Embryonic facial prominence (tissue), 1 donor: ENCODE measurements at regions not wholly inside any gene's neighbourhood (a gene's known extent, or its start where the extent isn't known, plus 50 kb on each side); places are given as distances from the start of the nearest gene placed in this dataset.
"Not testable (repeated sequence)": the region's sequence is repeated elsewhere in the genome, so short reads cannot be mapped to it uniquely, and the experiment has no call there.

ENCODE experiments used
- DNase-seq: peaks from one replicate; pipeline ENCODE4 v3.0.0-alpha.2; 2016; ENCODE audit errors: extremely low spot score

DNA sequence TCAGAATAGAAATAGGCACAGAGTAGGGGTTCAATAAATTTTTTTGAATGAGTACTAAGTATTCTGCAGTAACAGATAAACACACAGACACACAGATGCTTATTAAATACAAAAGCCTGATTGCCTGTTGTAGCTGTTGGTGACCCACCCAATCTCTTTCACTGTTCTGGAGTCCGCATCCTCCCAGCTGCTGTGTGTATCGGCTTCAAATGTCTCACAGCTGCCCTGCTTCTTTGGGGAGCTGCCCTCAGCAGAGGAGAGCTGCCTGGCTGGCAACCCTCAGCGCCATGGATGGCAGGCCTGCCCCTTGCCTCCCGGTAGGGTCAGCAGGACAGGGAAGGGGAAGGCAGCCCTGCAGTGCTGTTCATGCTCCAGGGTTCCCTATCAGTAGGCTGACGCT lies 50.5 kb upstream of the PRNP start:
- no peak for DNase-seq

DNA sequence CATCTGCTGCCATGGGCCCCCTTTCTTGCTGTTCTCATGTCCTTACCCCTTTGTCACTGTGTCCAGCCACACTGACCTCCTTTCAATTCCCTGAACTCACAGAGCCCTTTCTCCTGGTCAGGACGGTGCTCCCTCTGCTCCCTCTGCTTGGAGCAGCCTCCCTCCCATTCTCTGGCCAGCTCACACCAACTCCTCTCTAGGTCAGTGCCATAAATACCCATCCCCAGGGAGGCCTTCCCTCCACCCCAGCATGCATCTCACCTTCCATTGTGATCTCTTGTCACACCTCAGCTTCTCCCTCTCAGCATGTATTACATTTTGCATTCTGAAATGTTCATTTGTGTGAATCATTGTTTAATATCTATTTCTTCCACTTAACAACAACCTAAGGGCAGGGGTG lies 50.9 kb upstream of the PRNP start:
- DNase-seq = no peak

DNA sequence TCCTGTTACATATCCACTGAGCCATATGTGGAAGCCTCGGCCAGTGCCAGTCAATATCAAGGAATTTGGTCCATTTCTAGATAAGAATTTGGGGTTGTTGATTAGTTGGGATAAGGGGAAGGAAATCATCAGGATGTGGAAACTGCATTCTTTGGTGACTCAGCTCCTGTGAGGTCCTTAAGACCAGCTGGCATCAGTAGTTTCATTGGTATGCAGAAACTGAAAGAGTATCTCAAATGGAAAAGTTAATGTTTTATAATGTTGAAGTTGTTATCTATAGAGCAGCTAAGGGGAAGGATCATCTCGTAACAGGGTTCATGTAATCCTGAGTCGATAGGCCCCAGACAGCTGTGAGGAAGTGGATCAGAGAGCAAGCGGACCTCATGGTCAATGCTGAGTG lies 52.5 kb upstream of the PRNP start:
- DNase-seq = no peak

DNA sequence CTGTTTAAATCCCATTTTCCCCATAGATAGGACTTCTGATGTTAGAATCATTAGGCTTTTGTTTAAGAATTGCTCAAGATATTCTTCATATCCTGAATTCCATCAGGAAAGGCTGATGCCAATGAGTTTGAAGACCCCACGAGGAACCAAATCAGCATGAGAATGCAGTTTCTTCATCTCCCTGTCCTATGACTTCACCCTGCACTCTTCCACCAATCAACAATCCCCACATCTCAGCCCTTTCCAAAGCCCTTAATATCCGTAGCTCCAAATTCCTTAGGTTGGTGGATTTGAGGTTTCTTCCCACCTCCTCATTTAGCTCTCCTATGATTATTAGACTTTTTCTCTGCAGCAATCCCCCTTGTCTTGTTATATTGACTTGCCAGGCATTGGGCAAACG lies 52.9 kb upstream of the PRNP start:
- no peak for DNase-seq

DNA sequence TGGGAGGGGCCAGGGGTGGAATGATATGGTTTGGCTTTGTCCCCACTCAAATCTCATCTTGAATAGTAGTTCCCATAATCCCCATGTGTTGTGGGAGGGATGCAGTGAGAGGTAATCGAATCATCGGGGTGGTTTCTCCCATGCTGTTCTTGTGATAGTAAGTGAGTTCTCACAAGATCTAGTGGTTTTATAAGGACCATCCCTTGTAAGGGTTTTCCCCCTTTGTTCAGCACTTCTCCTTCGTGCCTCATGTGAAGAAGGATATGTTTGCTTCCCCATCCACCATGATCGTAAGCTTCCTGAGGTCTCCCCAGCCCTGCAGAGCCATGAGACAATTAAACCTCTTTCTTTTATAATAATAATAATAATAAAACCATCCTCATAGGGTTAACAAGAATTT lies 53.4 kb upstream of the PRNP start:
- DNase-seq = no peak

DNA sequence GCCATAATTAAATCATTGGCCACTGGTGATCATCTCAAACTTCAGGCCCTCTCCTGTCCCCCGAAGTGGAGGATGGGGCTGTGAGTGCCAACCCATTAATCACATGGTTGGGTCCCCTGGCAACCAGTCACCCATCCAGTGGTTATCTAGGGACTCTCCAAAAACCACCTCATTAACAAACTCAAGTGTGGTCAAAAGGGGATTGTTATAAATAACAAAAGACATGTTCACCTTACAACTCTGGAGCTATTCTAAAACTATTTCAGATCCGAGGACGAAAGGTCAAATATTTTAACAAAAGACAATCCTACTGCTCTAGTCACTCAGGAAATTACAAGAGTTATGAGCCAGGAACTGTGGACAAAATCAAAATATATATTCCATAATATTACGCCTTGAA lies 60.0 kb upstream of the PRNP start:
- DNase-seq = no peak

DNA sequence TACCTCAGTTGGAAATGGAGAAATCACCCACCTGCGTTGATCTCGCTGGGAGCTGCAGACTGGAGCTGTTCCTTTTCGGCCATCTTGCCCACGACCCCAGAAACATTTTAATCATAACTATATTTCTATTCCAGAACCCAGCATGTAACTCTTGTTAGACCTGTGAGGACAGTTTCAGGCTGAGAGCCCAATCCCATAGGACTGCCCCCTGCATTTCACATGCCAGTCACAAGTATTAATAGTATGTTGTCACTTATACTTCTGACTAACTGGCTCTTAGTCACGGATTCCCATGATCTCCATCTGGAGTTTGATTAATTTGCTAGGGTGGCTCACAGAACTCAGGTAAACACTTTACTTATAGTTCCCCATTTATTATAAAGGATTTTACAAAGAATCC lies 60.6 kb upstream of the PRNP start:
- DNase-seq = no peak

DNA sequence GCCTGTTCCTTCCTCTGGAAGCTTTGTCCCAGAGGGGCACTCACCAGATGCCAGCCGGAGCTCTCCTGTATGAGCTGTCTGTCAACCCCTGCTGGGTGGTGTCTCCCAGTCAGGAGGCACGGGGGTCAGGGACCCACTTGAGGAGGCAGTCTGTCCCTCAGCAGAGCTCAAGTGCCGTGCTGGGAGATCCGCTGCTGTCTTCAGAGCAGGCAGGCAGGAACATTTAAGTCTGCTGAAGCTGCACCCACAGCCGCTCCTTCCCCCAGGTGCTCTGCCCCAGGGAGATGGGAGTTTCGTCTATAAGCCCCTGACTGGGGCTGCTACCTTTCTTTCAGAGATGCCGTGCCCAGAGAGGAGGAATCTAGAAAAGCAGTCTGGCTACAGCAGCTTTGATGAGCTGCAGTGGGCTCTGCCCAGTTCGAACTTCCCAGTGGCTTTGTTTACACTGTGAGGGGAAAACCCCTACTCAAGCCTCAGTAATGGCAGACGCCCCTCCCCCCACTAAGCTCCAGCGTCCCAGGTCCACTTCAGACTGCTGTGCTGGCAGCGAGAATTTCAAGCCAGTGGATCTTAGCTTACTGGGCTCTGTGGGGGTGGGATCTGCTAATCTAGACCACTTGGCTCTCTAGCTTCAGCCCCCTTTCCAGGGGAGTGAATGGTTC lies 61.5 kb upstream of the PRNP start:
- not testable (repeated sequence) for DNase-seq

DNA sequence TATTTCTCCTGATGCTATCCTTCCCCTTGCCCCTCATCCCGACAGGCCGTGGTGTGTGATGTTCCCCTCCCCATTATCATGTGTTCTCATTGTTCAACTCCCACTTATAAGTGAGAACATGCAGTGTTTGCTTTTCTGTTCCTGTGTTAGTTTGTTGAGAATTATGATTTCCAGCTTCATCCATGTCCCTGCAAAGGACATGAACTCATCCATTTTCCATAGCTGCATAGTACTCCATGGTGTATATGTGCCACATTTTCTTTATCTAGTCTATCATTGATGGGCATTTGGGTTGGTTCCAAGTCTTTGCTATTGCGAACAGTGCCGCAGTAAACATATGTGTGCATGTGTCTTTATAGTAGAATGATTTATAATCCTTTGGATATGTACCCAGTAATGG lies 67.1 kb upstream of the PRNP start:
- DNase-seq = not testable (repeated sequence)

DNA sequence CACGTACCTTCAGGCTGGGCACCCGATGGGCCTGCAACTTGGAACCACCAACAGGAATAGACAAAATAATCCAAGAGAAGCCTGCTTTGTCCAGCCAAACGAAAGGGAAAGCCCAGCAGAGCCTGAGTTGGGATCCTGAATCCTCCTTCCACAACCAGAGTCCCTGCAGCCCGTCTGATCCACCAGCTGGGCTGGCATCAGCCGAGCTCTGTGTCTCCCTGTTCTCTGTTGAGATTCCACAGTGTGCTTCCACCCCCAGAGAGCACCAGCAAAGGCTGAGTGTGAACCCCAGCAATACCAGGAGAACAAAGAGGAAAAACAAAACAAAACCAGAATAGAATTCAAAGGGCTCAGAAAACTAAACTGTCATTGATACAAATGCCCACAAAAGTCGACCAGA lies 68.8 kb upstream of the PRNP start:
- no peak for DNase-seq

DNA sequence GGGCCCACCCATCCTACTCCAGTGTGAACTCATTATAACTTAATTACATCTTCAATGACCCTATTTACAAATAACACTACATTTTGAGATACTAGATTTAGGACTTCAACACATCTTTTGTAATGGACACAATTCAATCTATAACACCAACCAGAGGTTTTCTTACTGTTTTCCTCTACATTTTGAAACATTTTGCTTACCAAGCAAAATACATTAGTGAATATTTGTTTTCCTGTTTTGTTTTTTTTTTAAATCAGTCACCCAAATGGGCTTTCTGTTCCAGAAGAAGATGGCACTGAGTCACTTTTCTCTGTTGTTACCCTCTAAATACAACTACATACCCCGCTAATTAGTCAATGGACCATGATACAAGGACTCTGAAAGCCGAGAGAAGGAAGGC lies 69.2 kb upstream of the PRNP start:
- no peak for DNase-seq

DNA sequence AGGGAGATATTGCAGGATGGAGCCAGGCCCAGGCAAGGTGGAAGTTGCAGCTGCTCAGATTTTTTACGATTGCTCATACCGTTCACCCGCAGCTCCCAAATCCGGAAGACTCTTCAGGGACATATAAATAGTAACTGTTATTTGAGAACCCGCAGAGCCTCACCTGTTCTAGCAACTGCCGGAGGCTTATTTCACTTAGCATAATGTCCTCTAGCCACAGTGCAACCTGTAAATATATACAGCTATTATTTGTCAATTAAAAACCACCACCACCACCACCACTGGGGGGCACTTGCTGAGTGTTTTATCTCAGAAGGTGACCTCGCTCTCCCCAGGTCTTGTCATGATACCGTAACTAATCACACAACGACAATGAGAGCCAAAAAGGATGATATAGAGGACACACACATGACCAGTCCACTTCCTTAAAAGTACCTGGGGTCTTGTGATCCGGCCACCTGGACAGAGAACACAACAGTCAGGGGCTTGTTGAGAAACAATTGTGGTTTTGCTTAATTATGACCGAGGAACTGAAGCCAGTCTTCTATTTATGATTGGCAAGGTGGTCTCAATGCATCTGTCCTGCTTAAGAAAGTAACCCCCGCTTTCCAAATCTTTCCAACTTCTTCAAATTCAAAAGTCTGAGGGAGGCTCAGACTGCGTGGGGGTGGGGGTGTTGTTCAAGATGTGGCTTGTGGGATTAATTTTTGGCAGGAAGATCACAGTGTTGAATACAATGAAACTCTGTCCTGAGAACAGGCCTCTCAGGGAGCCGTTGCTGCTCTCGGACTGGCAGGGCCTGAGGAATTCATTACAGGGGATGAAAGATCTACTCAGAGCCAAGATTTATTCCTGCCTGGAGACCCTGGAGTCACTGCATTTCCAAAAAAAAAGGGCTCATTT lies 72.3 kb upstream of the PRNP start:
- no peak for DNase-seq

DNA sequence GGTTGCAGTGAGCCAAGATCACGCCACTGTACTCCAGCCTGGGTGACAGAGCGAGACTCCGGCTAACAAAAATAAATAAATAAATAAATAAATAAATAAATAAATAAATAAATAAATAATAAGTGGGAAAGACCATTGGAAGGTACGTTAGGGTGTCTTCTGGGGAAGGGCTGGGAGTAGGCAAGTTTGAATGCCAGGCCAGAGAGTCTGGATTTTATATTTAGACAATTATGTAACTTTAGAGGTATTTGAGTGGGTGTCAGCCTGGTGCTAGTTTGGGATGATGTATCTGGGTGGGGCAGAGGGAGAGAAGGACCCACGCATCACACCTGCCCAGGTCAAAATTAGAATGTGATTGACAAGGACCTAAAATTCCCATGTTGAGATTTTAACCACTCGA lies 73.1 kb upstream of the PRNP start:
- DNase-seq = no peak

DNA sequence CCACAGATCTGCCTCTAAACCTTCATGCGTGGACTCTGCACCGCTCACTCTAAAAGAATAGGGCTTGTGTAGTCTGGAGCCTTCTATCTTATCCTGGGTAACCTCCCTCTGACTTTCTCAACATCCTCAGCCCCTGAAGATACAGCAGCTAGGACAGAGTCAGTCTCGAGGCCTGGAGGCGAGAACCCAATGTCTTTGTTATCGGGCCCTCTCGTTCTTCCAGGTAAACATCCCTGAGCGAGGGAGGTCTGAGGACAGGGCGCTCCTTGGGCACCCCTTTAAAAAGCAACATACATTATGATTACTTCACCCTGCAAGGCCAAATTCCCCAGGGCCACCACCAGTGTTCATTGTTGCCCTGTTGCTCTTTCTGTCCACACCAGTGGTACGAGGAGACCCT lies 75.4 kb upstream of the PRNP start:
- no peak for DNase-seq

DNA sequence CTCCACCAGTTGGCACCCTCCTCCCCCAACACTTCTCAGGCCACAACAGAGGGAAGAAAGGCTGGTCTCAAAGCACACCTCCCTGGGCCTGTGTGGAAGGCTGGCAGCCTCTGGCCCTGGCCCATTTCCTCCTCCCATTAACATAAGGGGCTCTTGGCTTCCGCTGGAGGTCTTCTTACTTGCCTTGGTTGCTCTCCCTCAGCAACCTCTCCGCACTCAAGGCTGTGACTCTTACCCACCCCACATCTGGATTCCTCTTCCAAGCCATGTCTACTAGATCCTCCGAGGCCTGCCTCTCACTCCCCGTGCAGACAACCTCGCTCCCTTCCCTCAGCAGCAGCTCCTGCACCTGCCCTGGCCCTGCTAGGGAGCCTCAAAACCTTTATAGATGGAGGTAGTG lies 76.7 kb upstream of the PRNP start:
- DNase-seq = no peak

DNA sequence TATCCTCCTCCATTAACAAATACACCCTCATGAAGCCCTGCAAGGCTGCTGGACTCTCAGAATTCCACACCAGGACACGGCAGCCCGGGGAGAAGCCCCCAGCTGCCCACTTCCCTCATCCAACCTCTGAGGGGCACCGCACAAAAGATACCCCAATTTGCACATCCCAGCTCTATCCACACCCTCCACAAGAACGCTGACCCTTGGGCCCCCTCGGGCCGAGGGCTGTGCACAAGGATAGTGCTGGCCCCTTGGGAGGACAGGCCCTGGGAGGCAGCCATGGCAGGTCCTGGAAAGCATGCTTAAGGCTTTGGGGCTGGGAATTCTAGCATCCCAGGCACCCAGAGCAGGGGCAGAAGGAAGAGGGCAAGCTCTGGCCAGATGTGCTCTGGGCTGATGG lies 77.4 kb upstream of the PRNP start:
- no peak for DNase-seq

DNA sequence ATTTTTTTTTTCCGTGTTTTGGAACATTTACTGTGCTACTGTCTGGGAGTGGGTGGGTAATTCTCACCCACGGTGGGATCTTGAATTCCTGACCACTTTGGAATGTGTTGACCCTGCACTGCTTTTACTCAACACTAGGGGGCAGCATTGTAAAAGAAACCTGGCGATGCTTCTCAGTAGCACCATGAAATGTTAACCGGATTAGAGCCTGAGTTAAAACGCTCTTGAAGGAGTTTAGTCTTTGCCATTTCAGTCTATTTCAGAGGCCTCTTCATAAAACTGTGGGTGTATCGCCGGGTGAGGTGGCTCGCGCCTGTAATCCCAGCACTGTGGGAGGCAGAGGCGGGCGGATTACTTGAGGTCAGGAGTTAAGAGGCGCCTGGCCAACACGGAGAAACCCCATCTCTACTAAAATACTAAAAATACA lies 79.0 kb upstream of the PRNP start:
- DNase-seq = peak; percentile 64

DNA sequence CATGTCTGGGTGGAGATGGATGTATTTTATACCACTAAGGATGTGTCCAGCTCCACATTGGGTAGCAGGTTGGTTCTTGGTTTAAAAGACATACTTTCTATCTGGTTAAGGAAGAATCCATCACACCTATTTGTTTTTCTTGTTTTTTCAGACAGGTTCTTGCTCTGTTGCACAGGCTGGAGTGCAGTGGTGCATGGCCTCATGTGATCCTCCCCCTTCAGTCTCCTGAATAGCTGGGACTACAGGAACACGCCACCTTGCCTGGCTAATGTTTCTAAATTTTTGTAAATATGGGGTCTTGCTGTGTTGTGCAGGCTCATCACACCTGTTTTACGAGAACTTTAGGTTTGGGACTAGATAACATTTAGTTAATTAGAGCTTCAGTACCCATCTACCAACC lies 80.2 kb upstream of the PRNP start:
- no peak for DNase-seq

DNA sequence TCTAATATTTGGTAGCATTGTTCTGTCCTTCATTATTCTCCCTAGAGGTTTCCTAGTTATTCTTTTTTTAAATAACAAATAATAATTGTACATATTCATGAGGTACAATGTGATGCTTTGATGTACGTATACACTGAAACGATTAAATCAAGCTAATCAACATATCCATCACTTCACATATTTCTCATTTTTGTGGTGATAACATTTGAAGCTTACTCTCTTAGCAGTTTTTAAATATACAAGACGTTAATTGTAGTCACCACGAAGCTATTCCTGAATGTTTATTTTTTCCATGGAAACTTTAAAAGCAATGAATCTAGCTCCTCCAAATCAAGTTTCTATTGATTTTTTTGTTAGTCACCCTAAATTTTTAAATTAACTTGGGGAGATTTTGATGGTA lies 81.1 kb upstream of the PRNP start:
- no peak for DNase-seq

DNA sequence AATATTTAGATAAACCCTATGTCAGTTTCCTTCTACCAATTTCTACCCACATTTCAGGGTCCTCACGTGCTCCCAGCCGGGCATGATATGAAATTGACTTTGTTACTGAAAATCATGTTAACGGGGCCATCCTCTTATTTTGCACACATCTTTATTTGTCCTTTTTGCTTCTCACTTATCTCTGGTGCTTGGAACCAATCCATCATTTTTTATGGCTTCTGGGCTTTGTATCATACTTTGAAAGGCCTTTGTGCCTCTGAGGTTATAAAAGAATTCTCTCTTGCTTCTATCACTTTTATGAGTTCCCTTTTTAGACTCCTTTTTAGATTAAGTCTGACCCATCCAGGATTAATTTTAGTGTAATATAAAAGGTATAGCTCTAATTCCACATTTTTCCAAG lies 81.7 kb upstream of the PRNP start:
- DNase-seq = no peak

DNA sequence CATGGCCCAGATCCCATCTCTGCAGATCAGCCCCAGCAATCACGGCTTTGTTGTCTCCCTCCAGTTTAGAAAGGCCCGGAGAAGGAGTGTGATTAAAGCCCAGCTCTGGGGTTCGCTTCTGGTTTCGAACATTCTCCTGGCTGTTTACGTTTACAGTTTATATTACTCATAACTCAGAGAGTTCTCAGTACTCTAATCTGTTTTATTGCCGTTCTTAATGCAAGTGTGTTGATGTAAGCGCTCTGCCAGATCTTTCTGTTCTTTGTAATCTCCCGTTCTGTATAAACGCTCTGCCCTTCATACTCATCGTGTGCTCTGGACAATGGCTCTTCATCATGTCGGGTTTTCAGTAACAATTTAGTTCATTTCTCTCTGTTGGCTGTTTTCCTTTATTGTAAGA lies 82.5 kb upstream of the PRNP start:
- no peak for DNase-seq

DNA sequence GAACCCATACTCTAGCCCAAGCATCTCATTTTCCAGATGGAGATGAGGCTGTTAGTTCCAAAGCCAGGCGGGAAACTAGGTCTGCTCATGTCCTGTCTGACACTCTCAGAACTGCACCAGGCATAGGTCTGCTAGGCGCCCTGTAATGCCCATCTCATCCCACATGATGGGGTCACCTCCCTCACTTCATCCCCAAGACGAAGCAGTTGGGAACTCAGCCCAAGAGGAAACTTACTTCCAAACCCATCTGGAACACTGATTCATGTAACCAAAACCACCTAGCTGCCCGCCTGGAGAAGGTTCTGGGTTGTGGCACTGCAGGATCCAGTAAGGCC lies 84.0 kb upstream of the PRNP start:
- DNase-seq = no peak

DNA sequence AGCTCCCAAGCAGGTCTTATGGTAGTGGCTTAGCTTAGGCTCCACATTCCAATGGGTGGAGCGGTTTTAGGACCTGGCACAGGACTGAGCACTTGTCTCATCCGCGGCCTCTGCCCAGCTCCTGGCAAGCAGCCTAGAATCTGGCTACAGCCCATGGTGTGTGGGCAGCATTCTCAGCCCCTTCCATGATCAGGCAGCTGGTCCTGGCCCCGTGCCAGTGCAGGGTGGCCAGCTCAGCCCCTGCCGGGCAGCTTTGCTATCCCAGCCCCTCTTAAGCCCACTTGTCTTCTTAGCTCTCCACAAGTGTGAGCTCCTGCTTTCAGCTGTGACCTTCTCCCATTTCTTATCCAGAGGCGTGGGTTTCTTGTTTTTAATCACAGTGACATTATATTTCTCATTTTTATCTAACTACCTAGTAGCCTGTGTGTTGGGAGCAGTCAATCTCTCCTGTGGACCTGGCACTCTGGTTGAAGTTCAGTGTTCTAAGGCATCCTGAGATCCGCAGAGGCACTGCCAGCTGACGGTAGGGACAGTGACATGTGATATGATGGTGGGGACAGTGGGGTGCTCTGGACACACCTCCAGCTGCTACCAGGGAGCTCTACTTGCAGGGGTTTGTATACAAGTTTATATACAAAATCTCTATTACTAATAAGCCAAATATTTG lies 84.5 kb upstream of the PRNP start:
- DNase-seq = no peak
